Tibial nerve (tissue), 3 donors: ENCODE measurements at regions not wholly inside any gene's neighbourhood (a gene's known extent, or its start where the extent isn't known, plus 50 kb on each side); places are given as distances from the start of the nearest gene placed in this dataset.

Experiments
- POLR2A ChIP-seq, 2 donors: fragments of 450-650 bp; IDR thresholded peaks; one replicate each; pipeline ENCODE4 v1.6.1; 2017; ENCODE audit warnings: antibody characterized with exemption in 2 of 2, mild to moderate bottlenecking in 2 of 2, moderate library complexity in 2 of 2
- TF ChIP-seq, protein P1 (sequence below), 5 experiments: fragments of 200-600 bp in 3 of 5; fragments of 450-650 bp in 2 of 5; sonication (generic) in 3 of 5; IDR thresholded peaks; one replicate each; pipeline ENCODE4 v1.5.1; 2016 to 2019; ENCODE audit warnings: antibody characterized with exemption in 5 of 5, mild to moderate bottlenecking in 3 of 5, moderate library complexity in 2 of 5

DNA sequence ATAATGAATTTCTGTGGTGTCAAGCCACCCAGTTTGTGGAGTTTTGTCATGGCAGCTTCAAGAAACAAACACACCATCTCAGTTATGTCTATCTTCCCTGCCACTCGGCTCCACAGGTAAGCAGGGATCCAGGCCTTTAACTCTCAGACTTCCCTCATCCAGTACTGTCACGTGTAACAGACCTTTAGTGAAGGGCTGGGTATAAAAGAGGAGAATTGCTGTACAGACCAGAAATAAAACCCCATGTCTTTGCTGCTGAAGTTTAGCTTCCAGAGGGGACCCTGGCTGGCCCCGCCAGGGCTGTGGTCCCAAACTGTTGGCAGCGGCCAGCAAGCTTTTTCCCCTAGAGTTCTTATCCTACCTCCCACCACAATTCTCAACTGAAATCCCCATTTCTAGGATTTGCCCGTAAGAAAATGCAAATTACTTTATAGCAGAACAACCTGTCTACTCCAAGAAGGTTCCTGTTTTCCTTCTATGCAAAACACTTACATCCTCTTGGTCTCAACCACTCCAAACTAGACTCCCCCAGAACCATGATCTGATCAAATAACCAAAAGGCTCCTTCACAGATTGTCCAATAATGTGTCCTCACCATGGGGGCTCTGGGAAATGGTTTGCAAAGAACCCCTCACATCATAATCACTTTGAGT lies 438.0 kb upstream of the ID2 start:
- TF ChIP-seq POLR2A (IDR thresholded peaks at IDR 0.05) = no peak
- TF ChIP-seq, protein P1, sequence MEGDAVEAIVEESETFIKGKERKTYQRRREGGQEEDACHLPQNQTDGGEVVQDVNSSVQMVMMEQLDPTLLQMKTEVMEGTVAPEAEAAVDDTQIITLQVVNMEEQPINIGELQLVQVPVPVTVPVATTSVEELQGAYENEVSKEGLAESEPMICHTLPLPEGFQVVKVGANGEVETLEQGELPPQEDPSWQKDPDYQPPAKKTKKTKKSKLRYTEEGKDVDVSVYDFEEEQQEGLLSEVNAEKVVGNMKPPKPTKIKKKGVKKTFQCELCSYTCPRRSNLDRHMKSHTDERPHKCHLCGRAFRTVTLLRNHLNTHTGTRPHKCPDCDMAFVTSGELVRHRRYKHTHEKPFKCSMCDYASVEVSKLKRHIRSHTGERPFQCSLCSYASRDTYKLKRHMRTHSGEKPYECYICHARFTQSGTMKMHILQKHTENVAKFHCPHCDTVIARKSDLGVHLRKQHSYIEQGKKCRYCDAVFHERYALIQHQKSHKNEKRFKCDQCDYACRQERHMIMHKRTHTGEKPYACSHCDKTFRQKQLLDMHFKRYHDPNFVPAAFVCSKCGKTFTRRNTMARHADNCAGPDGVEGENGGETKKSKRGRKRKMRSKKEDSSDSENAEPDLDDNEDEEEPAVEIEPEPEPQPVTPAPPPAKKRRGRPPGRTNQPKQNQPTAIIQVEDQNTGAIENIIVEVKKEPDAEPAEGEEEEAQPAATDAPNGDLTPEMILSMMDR (IDR thresholded peaks at IDR 0.05) = no peak
